Loucy (cell line): ENCODE measurements at regions not wholly inside any gene's neighbourhood (a gene's known extent, or its start where the extent isn't known, plus 50 kb on each side); places are given as distances from the start of the nearest gene placed in this dataset.

Experiments
- H2AFZ ChIP-seq: fragments of 200-600 bp; sonication (generic); 2 replicates; pipeline ENCODE4 v1.6.0; 2016; ENCODE audit warnings: antibody characterized with exemption, mild to moderate bottlenecking, low read length, moderate library complexity
- H3F3A ChIP-seq: fragments of 200-600 bp; 2 replicates; pipeline ENCODE4 v1.6.0; 2016; ENCODE audit warnings: antibody characterized with exemption, low read depth, mild to moderate bottlenecking
- H3K27me3 ChIP-seq: fragments of 200-600 bp; sonication (generic); 2 replicates; pipeline ENCODE4 v1.6.1; 2014; ENCODE audit warnings: low read length, mild to moderate bottlenecking; ENCODE audit not compliant: insufficient read depth, poor library complexity, severe bottlenecking
- H3K36me3 ChIP-seq: fragments of 200-600 bp; sonication (generic); 2 replicates; pipeline ENCODE4 v1.6.1; 2016; ENCODE audit warnings: low read length; ENCODE audit not compliant: insufficient read depth
- H3K4me1 ChIP-seq: fragments of 200-600 bp; sonication (generic); 2 replicates; pipeline ENCODE4 v1.5.1; 2014; ENCODE audit warnings: low read length, mild to moderate bottlenecking; ENCODE audit not compliant: insufficient read depth, poor library complexity, severe bottlenecking
- H3K4me2 ChIP-seq: fragments of 200-600 bp; sonication (generic); 2 replicates; pipeline ENCODE4 v1.6.0; 2014; ENCODE audit warnings: antibody characterized with exemption, low read length, low read depth, mild to moderate bottlenecking; ENCODE audit not compliant: poor library complexity, severe bottlenecking
- H3K4me3 ChIP-seq: fragments of 200-600 bp; sonication (generic); 2 replicates; pipeline ENCODE4 v1.5.1; 2014; ENCODE audit warnings: low read length, mild to moderate bottlenecking, mixed read lengths; ENCODE audit not compliant: poor library complexity, severe bottlenecking
- H3K79me2 ChIP-seq: fragments of 200-600 bp; sonication (generic); 2 replicates; pipeline ENCODE4 v1.6.1; 2014; ENCODE audit warnings: low read length; ENCODE audit not compliant: insufficient read depth
- H3K9ac ChIP-seq: fragments of 200-600 bp; sonication (generic); 2 replicates; pipeline ENCODE4 v1.6.0; 2014; ENCODE audit warnings: mild to moderate bottlenecking, low read depth, low read length, moderate library complexity; ENCODE audit not compliant: poor library complexity, severe bottlenecking
- H3K9me2 ChIP-seq: fragments of 200-600 bp; sonication (generic); replicated peaks from 2 replicates; pipeline ENCODE4 v1.6.1; 2016; ENCODE audit warnings: low read depth, low read length, mixed read lengths
- H3K9me3 ChIP-seq: fragments of 200-600 bp; sonication (generic); 2 replicates; pipeline ENCODE4 v1.6.1; 2014; ENCODE audit warnings: mild to moderate bottlenecking, antibody characterized with exemption, low read length, low read depth; ENCODE audit not compliant: insufficient read depth
- H4K20me1 ChIP-seq: fragments of 200-600 bp; sonication (generic); 2 replicates; pipeline ENCODE4 v1.6.0; 2014; ENCODE audit warnings: antibody characterized with exemption, low read length, mild to moderate bottlenecking; ENCODE audit not compliant: insufficient read depth, poor library complexity, severe bottlenecking
- EZH2phosphoT487 ChIP-seq: fragments of 200-600 bp; IDR thresholded peaks from 2 replicates; pipeline ENCODE4 v1.6.1; 2018; ENCODE audit warnings: antibody characterized with exemption, mild to moderate bottlenecking, moderate library complexity, borderline replicate concordance
- TF ChIP-seq, protein P1 (sequence below): fragments of 200-600 bp; sonication (generic); conservative IDR thresholded peaks from 2 replicates; pipeline ENCODE4 v1.5.1; 2014; ENCODE audit warnings: mild to moderate bottlenecking, antibody characterized with exemption, low read length

GRCh38 chr3:180290300-180290699, 253.6 kb upstream of the PEX5L start:
- TF ChIP-seq, protein P1, sequence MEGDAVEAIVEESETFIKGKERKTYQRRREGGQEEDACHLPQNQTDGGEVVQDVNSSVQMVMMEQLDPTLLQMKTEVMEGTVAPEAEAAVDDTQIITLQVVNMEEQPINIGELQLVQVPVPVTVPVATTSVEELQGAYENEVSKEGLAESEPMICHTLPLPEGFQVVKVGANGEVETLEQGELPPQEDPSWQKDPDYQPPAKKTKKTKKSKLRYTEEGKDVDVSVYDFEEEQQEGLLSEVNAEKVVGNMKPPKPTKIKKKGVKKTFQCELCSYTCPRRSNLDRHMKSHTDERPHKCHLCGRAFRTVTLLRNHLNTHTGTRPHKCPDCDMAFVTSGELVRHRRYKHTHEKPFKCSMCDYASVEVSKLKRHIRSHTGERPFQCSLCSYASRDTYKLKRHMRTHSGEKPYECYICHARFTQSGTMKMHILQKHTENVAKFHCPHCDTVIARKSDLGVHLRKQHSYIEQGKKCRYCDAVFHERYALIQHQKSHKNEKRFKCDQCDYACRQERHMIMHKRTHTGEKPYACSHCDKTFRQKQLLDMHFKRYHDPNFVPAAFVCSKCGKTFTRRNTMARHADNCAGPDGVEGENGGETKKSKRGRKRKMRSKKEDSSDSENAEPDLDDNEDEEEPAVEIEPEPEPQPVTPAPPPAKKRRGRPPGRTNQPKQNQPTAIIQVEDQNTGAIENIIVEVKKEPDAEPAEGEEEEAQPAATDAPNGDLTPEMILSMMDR, result no peak
- no peak for TF ChIP-seq EZH2phosphoT487
- no peaks in the 10 kb centered on the region for H3K9me3 ChIP-seq
- no peaks in the 10 kb centered on the region for H3K36me3 ChIP-seq
- H3K79me2 ChIP-seq, result no peaks in the 10 kb centered on the region
- no peak overlapping the region for H2AFZ ChIP-seq
- no peak overlapping the region for H3K4me2 ChIP-seq
- H3K9me2 ChIP-seq, result no peaks in the 10 kb centered on the region
- H3K4me1 ChIP-seq, result no peaks in the 10 kb centered on the region
- no peaks in the 10 kb centered on the region for H3K27me3 ChIP-seq
- no peaks in the 10 kb centered on the region for H4K20me1 ChIP-seq
- no peaks in the 10 kb centered on the region for H3F3A ChIP-seq
- no peak overlapping the region for H3K4me3 ChIP-seq
- H3K9ac ChIP-seq, result no peak overlapping the region

DNA sequence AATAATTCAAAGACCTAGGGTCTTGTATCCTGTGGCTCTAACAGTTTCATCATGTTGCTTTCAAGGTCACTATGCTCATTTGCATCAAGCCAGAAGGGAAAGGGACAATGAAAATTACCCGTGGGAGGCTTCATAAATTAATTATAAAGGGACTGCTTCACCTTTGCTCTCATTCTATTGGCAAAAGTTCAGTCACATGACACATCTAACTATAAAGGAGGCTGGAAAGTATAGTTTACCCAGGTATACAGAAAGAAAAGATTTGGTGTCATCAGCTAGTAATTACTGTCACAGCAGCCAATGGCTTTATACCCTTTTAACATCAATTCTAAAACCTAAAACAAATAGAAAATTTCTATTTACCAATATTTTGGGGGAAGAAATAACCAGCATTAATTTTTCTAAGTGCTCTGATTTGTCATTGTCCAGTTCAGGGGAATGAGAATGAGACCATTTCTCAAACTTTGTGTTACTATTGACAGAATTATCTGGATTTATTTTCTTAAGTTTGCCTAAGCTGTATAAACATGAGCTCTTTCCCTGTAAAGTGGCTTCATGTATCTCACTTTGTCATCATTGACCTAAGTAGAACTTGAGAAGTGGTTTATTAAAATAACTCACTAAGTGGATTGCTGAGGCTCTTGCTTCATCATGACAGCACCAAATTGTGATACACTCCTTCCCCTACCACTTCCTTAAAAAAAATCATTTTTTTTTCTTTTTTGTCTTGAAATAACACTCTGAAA, 257.7 kb upstream of the PEX5L start:
- TF ChIP-seq EZH2phosphoT487, result no peak
- TF ChIP-seq, protein P1, result no peak
- Histone ChIP-seq H3F3A (no peaks in the 10 kb centered on the region), H3K79me2 (no peaks in the 10 kb centered on the region), H3K27me3 (no peaks in the 10 kb centered on the region), H3K9me2 (no peaks in the 10 kb centered on the region), H3K9ac (no peak overlapping the region), H3K4me1 (no peaks in the 10 kb centered on the region), H2AFZ (no peak overlapping the region), H3K4me3 (no peak overlapping the region), H3K9me3 (no peaks in the 10 kb centered on the region), H3K36me3 (no peaks in the 10 kb centered on the region), H3K4me2 (no peak overlapping the region), H4K20me1 (no peaks in the 10 kb centered on the region)

DNA sequence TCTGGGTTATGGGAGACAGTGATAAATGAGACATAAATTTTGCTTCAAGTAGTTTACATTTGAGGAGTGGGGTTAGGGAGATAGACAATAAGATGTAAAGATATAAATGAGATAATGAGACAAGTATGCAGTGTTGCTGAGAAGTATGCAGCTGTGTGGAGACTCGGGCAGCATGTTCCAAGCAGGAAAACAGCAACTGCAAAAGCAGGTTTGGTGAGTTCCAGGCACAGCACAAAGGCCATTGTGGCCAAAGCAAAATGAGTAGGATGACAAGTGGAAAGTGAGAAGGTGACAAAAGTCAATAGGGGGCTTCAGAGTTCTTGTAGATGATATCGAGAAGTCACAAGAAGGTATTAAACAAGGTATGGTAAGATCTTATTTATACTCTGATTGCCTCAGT, 259.1 kb upstream of the PEX5L start:
- H3K36me3 ChIP-seq, result no peaks in the 10 kb centered on the region
- H3F3A ChIP-seq, result no peaks in the 10 kb centered on the region
- H3K4me2 ChIP-seq, result no peak overlapping the region
- H3K4me3 ChIP-seq, result no peak overlapping the region
- no peaks in the 10 kb centered on the region for H3K27me3 ChIP-seq
- no peaks in the 10 kb centered on the region for H3K4me1 ChIP-seq
- H3K9me3 ChIP-seq, result no peaks in the 10 kb centered on the region
- no peaks in the 10 kb centered on the region for H3K79me2 ChIP-seq
- no peak overlapping the region for H3K9ac ChIP-seq
- H2AFZ ChIP-seq, result no peak overlapping the region
- H3K9me2 ChIP-seq, result no peaks in the 10 kb centered on the region
- no peak for TF ChIP-seq EZH2phosphoT487
- TF ChIP-seq, protein P1, result no peak
- H4K20me1 ChIP-seq, result no peaks in the 10 kb centered on the region
